ENCODE measurements at regions not wholly inside any gene's neighbourhood (a gene's known extent, or its start where the extent isn't known, plus 50 kb on each side); places are given as distances from the start of the nearest gene placed in this dataset.
"Not testable (repeated sequence)": the region's sequence is repeated elsewhere in the genome, so short reads cannot be mapped to it uniquely, and the experiment has no call there.

GRCh38 chr12:25424211-25424731, 128.8 kb downstream of the LMNTD1 start:
- DNase-seq = no peak

DNA sequence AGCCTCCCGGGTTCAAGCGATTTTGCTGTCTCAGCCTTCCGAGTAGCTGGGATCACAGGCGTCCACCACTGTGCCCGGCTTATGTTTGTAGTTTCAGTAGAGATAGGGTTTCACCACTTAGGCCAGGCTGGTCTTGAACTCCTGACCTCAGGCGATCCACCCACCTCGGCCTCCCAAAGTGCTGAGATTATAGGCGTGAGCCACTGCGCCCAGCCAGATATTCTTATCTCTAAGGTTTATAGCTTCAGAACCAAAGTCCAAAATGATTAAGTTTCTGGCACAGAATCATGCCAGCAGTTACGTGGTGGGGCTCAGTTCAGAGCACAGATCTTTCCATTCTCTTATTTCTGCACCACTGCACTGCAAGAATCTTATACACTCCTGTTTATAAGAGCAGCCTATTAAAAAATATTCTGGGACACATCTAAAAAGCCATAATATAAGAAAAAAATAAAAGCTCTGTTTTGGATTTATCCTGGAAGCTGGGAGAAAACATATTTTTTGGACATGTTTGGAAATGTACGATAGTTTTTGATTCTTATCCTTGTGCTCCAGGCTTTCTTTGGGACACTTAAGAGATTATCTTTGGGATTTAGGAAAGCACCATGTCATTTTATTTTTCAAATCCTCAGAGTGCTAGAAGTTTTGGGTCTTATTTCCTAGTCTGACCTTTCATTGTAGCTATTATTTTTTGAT, 129.6 kb downstream of the LMNTD1 start:
- DNase-seq = no peak

- no peak for DNase-seq
Observed at GRCh38 chr12:25422241-25422640, 130.8 kb downstream of the LMNTD1 start.

- DNase-seq = no peak
Observed at GRCh38 chr12:25421651-25422167, 131.4 kb downstream of the LMNTD1 start.

GRCh38 chr12:25420116-25420515, 133.0 kb downstream of the LMNTD1 start:
- DNase-seq = no peak

DNA sequence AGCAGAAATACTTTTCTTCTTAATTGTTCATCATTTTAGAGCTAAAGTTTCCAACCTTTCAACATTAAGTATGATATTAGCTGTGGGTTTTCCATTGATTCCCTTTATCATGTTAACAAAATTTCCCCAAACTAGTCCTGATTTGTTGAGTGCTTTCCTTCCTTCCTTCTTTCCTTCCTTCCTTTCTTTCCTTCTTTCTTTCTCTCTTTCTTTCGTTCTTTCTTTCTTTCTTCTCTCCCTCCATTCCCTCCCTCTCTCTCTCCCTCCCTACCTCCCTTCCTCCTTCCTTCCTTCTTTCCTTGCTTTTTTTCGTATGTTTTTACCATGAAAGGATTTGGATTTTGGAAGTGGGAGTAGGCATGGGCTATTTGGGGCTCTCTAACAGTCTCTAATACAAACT, 133.5 kb downstream of the LMNTD1 start:
- DNase-seq = no peak

GRCh38 chr12:25417071-25417470, 136.0 kb downstream of the LMNTD1 start:
- DNase-seq = no peak

DNA sequence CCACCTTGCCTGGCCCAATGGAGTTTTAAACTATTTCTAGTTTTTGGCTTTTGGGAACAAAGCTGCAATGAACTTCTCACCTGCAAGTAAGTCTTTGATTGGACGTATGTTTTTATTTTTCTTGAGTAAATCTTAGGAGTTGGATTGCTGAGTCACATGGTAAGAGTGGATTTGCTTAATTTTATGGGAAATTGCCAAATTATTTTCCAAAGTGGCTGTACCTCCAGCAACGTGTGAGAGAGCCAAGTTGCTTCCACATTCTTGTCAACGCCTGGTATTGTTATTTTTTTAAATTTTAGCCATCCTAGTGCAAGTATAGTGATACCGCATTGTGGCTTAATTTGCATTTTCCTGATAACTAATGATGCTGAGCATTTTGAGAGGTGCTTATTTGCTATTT, 136.6 kb downstream of the LMNTD1 start:
- no peak for DNase-seq

- DNase-seq = no peak
Observed at GRCh38 chr12:25415004-25415403, 138.1 kb downstream of the LMNTD1 start.

DNA sequence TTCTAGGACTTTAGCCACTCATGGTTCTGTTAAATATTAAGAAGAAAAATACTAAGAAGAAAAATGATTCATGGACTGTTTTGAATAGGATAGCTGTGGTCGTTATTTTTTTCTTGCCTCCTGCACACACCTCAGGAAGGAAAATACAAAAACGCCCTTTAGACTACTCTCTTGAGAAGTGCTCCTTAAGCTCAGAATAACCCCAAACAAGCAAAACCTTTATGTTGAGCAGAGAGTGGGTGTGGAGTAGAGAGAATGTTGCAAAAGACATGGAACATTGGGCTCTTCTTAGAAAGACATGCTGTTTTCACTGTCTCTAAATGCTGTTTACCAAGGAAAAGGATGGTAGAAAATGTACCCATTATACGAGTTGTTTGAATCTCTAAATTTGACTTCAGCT, 140.3 kb downstream of the LMNTD1 start:
- no peak for DNase-seq

DNA sequence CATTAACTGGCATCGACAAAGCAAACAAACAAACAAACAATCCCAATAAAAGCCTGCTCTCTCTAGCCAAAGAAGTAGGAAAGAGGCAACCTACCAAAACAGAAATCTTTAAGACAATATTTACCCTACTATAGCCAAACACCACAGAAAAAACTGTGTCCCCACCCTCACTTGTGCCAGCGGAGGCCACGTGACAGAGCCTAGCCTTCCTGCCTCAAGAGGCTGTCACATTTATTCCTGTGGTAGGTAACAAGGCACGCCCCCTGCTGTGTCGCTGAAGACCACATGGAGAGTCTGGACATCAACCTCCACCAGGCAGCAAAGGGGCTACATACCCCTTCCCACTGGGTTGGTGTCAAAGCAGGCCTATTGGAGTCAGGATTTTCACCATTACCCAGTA, 148.1 kb downstream of the LMNTD1 start:
- no peak for DNase-seq

DNA sequence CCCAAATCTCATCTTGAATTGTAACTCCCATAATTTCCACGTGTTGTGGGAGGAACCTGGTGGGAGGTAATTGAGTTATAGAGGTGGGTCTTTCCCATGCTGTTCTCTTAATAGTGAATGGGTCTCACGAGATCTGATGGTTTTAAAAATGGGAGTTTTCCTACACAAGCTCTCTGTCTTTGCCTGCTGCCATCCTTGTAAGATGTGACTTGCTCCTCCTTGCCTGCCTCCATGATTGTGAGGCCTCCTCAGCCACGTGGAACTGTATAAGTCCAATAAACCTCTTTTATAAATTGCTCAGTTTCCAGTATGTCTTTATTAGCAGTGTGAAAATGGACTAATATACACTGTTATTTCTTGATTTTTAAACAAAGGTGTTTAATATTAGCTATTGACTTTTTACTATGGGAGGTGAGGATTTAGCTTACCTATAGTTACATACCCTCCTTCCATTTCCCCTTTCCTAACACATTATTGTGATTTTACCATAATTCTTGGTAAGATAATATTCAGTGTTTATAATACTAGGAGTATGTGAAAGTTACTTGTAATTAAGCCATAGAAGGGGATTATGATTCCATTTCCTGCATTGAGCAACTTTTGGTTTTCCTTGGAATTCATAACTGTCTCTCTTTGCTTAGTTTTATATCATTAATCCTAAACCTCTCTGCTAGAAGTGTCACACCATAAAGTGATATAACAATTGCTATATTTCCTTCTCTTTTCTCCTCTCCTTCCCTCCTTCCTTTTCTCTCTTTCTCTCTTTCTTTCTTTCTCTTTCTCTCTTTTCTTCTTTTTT, 151.0 kb upstream of the KRAS start:
- no peak for DNase-seq

DNA sequence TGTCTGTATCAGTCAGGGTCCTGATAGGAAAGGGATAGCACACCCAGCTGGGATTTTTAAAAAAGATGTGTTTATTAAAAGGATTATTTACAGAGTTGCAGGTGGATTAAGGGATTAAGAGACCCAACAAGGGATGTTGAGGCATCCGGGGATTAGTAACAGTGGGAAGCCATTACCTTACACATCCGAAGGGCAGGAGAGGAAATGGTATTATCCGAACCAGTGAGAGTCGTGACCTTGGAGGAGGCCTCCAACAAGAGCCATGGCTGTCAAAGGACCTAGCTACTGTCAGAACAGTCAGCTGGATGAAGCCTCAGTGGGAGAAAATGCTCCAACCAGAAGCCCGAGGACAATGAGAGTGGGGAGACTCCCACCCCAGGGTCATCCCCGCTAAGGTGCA, 146.3 kb upstream of the KRAS start:
- no peak for DNase-seq

DNA sequence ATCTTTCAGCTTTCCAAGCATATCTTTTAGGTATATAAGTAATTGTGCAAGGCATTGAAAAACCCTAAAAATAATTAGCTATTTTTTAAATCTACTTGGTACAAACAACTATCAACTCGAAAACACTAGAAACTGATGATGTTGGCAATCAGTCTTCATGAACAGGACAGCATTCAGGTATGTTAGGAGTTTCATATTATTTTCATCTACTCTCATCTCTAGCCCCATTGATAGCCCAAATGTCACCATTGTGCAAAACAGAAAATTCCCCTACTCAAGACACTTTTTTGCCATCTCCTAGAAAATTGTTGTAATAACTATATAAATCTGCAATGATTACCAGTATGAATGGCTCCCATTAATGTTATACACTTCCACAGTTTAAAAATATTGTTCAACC, 144.5 kb upstream of the KRAS start:
- DNase-seq = no peak

DNA sequence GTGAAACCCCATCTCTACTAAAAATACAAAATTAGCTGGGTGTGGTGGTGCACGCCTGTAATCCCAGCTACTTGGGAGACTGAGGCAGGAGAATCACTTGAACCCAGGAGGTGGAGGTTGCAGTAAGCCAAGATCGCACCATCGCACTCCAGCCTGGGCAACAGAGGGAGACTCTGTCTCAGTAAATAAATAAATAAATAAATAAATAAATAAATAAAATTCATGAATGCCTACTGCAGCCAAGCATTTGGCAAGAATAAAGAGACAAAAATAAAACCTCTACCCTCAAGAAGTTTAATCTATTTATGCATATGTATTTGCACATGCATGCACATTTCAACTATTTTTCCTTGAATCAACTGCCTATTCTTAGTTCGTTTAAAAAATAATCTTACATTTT, 144.0 kb upstream of the KRAS start:
- not testable (repeated sequence) for DNase-seq

DNA sequence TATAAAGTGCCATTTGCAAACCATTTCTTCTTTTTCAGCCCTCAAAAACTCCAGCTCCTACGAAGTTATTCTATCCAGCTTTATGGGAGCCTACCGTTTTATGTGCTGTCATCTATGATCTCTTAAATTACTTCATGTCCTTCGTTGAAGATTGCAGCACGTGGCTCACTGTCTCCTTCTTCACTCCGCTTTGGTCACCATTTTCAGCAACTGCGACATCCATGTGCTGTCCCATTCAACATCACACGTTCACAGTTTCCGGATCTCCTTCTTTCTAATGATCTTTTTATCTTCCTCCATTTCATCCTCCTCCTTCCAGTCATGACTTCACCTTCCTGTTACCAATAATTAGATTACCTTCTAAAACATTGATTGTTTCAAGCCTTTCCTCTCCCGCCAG, 143.3 kb upstream of the KRAS start:
- no peak for DNase-seq

- DNase-seq = not testable (repeated sequence)
Observed at GRCh38 chr12:25391346-25391745, 140.6 kb upstream of the KRAS start.

DNA sequence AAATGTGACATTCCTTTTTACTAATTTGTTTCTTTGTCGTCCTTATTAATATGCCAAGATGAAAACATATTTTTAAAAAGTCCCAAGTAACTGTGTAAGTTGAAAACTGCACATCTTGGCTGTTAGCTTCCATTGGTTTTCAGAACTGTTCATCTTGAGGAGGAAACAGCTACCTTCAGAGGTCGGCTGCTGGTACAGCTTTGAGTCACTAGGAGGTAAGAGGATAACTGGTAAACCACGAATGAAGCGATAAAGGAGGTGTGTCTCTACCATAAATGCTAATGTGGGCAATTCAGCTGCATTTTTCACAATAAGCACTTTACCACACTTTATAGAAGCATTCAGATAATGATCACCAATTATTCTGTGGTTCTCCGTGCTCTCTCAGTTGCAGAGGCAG, 137.5 kb upstream of the KRAS start:
- peak; percentile 71 for DNase-seq

GRCh38 chr12:25387732-25388050, 137.0 kb upstream of the KRAS start:
- DNase-seq = no peak

DNA sequence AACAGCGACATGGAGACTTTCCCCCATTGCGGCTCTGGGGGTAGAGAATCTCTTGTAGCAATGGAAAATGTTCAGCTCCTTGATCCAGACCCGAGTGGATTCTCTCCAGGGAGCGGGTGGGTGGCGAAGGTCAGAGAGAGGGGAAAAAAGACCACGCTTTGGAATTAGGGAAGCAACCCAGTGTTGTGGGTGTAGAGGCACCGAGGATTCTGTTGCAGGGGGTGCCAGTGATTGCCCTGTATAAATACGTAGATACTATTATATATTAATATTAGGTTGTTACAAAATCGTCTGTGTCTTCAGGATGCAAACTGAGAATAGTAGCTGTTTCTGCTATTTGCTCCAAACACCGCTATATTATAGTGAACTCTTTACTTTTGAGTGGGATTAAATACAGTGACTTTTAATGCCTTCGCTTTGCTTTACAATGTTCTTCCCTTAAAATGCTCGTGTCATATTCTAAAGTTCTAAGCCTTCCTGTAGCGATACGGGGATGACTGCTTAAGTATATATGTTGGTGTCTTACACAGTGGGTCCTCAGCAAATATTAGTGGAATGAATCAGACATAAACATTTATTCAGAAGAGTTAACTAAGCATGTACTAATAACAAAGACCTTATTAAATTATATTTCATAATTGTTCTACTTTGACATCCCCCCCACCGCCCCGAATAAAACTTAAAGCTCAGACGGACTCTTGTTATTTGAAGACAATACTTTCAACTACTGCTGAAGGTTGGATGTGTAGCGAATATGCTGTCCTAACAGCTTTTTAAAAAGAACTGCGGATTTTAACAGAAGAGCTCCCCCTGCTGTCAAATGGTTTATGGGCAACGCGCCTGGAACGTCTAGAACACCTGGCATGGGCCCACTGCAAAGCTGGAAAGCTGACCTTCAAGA, 136.4 kb upstream of the KRAS start:
- peak; percentile 78 for DNase-seq

- DNase-seq = no peak
Observed at GRCh38 chr12:25384893-25385248, 134.1 kb upstream of the KRAS start.

DNA sequence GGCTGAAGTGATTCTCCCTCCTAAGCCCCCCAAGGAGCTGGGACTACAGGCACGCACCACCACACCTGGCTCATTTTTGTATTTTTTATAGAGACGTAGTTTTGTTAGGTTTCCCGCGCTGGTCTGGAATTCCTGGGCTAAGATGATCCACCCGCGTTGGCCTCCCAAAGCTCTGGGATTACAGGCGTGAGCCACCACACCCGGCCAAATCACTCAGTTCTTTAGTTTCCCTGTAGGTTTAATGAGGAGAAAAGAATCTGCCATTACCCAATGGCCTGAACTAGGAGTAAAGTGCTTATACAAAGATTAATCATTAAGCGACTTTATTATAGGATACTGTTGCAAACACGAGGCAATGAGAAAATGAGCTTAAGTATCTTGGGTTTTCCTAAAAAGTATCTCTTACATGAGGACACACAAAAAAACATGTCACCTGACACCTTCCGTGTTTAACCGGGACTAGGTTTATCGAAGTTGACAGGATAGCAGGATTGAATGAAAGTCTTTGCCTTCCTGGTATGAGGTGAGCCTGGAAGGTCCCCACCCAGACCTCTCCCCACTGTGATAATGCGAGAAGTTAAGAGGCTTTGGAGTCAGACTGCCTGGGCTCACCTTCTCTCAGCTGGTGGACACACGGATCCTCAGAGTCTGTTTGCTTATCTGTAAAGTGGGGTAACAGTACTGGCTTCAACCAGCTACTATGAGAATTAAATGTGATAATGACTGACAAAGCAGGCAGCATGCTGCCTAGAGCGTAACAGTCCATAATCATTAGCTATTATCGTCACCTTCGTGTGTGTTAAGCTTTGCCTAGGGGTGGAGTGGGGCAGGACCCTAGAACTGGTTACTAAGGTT, 133.5 kb upstream of the KRAS start:
- DNase-seq = no peak

Data from stimulated activated CD4-positive, alpha-beta T cell treated with anti-CD3 and anti-CD28 coated beads, Interleukin-15, amount 100 ng/mL, for 24 hours (primary cell).